ENCODE measurements at regions not wholly inside any gene's neighbourhood (a gene's known extent, or its start where the extent isn't known, plus 50 kb on each side); places are given as distances from the start of the nearest gene placed in this dataset.
A peak's percentile ranks its signal among the peaks of the same experiment; 100 is the strongest.
"Not testable (repeated sequence)": the region's sequence is repeated elsewhere in the genome, so short reads cannot be mapped to it uniquely, and the experiment has no call there.

- DNase-seq (ENCODE audit: low read depth in 2 of 2) = no peak
These were observed 112.1 kb upstream of the SERPINE2 start for GRCh38 chr2:224151161-224151560.

- not testable (repeated sequence) for DNase-seq (ENCODE audit: low read depth in 2 of 2)
These were observed 109.0 kb upstream of the SERPINE2 start for GRCh38 chr2:224148058-224148457.

- no peak for DNase-seq (ENCODE audit: low read depth in 2 of 2)
These were observed 108.1 kb upstream of the SERPINE2 start for GRCh38 chr2:224147174-224147573.

GRCh38 chr2:224146356-224147160 is 107.5 kb upstream of the SERPINE2 start:
- no peak for DNase-seq (ENCODE audit: low read depth in 2 of 2)

- DNase-seq (ENCODE audit: low read depth in 2 of 2) = no peak
These were observed 106.8 kb upstream of the SERPINE2 start for GRCh38 chr2:224145751-224146355.

- DNase-seq (ENCODE audit: low read depth in 2 of 2) = no peak
These were observed 104.4 kb upstream of the SERPINE2 start for GRCh38 chr2:224143526-224143925.

GRCh38 chr2:224142397-224143312 is 103.6 kb upstream of the SERPINE2 start:
- DNase-seq (ENCODE audit: low read depth in 2 of 2) = peak; percentile 59 to 67

GRCh38 chr2:224141304-224141703 is 102.2 kb upstream of the SERPINE2 start:
- no peak for DNase-seq (ENCODE audit: low read depth in 2 of 2)

GRCh38 chr2:224137208-224137607 is 98.1 kb upstream of the SERPINE2 start:
- DNase-seq (ENCODE audit: low read depth in 2 of 2) = no peak

- DNase-seq (ENCODE audit: low read depth in 2 of 2) = no peak
These were observed 97.3 kb upstream of the SERPINE2 start for GRCh38 chr2:224136396-224136795.

GRCh38 chr2:224135881-224136280 is 96.8 kb upstream of the SERPINE2 start:
- no peak for DNase-seq (ENCODE audit: low read depth in 2 of 2)

GRCh38 chr2:224134003-224134734 is 95.1 kb upstream of the SERPINE2 start:
- no peak for DNase-seq (ENCODE audit: low read depth in 2 of 2)

- DNase-seq (ENCODE audit: low read depth in 2 of 2) = no peak
These were observed 94.3 kb upstream of the SERPINE2 start for GRCh38 chr2:224133387-224133786.

GRCh38 chr2:224127871-224128501 is 88.9 kb upstream of the SERPINE2 start:
- DNase-seq (ENCODE audit: low read depth in 2 of 2) = peak; percentile 56 to 70

- no peak for DNase-seq (ENCODE audit: low read depth in 2 of 2)
These were observed 87.4 kb upstream of the SERPINE2 start for GRCh38 chr2:224126440-224126839.

- no peak for DNase-seq (ENCODE audit: low read depth in 2 of 2)
These were observed 86.9 kb upstream of the SERPINE2 start for GRCh38 chr2:224126003-224126402.

- DNase-seq (ENCODE audit: low read depth in 2 of 2) = no peak
These were observed 83.5 kb upstream of the SERPINE2 start for GRCh38 chr2:224122542-224122941.

- no peak for DNase-seq (ENCODE audit: low read depth in 2 of 2)
These were observed 82.5 kb upstream of the SERPINE2 start for GRCh38 chr2:224121406-224122067.

- DNase-seq (ENCODE audit: low read depth in 2 of 2) = no peak
These were observed 81.9 kb upstream of the SERPINE2 start for GRCh38 chr2:224120986-224121385.

- DNase-seq (ENCODE audit: low read depth in 2 of 2) = not testable (repeated sequence)
These were observed 80.8 kb upstream of the SERPINE2 start for GRCh38 chr2:224119846-224120245.

- no peak for DNase-seq (ENCODE audit: low read depth in 2 of 2)
These were observed 75.3 kb upstream of the SERPINE2 start for GRCh38 chr2:224114428-224114827.

Measured in fibroblast of skin of left biceps (primary cell).